ENCODE measurements at regions not wholly inside any gene's neighbourhood (a gene's known extent, or its start where the extent isn't known, plus 50 kb on each side); places are given as distances from the start of the nearest gene placed in this dataset.
"Not testable (repeated sequence)": the region's sequence is repeated elsewhere in the genome, so short reads cannot be mapped to it uniquely, and the experiment has no call there.

DNA sequence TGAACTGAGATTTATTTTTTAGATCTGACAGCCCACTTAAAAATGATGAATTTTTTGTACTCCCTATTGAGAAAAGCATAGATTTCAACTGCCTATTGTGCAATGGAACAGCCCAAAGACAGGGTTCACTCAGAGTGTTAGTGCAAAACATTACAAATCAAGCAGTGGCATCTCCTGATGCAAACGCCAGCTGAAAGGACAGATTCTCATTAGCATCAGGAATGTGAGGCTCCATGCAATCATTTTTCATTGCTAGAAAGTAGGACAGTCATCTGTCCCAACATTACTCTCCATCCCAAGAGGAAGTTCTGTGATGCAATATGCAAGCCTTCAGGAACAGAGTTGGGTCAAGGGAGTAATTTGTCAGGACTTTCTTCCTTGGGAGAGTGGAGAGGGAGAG, 215.4 kb downstream of the ATP6V0E2 start:
- intact Hi-C loops (cut with micrococcal nuclease; ENCODE audit: unreplicated experiment); H3K4me1 ChIP-seq (ENCODE audit: control insufficient read depth, insufficient read depth, low read length); H3K4me2 ChIP-seq (ENCODE audit: control insufficient read depth, insufficient read depth); H3K27me3 ChIP-seq (replicated peaks in 1 of 2; ENCODE audit: control insufficient read depth in 2 of 2, insufficient read depth in 2 of 2, low read length in 1 of 2); BruUV-seq (replicated peaks); FAIRE-seq; POLR2A ChIA-PET; RAD21 ChIA-PET (ENCODE audit: unreplicated experiment); H3K4me3 ChIP-seq; CTCF ChIA-PET; H3K9ac ChIP-seq (ENCODE audit: control insufficient read depth, insufficient read depth, low read length); H4K20me1 ChIP-seq (ENCODE audit: control insufficient read depth, insufficient read depth); in situ Hi-C loops (cut with MboI); ATAC-seq; H2AFZ ChIP-seq (ENCODE audit: control insufficient read depth, low read depth, low read length); SMC1A ChIA-PET (ENCODE audit: uncharacterized antibody, unreplicated experiment); H3K36me3 ChIP-seq (ENCODE audit: control insufficient read depth in 2 of 2, insufficient read depth in 2 of 2, low read length in 1 of 2); H3K79me2 ChIP-seq (ENCODE audit: control insufficient read depth, insufficient read depth, low read length); H3K9me3 ChIP-seq (replicated peaks; ENCODE audit: control insufficient read depth, insufficient read depth, low read length); DNase-seq (ENCODE audit: low read depth, low spot score); H3K27ac ChIP-seq (ENCODE audit: control insufficient read depth, insufficient read depth): not testable (repeated sequence)
- 0% methylated on average over 1 of the region's 1 CpG for WGBS (ENCODE audit: insufficient coverage, insufficient replicate concordance, low lambda C conversion rate, missing lambda C conversion rate)

DNA sequence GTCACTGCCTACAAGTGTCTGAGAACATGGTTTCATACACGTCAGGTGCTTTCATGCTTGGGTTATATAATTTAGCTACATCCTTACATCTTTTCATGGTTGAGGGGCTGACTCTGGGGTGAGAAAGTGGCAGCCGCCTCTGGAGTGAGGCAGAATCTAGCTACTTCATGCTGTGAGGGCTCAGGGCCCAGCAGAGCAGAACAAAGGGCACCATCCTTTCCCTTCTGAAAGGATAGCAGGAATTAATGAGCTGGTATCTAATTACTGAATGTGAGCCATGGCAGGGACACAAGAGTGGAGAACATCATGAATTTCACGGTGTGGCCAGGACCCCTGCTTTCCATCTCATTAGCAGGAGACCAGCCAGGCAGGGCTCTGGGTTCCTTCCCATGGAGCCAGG, 217.0 kb downstream of the ATP6V0E2 start:
- ATAC-seq; H3K4me2 ChIP-seq (ENCODE audit: control insufficient read depth, insufficient read depth); H3K79me2 ChIP-seq (ENCODE audit: control insufficient read depth, insufficient read depth, low read length); H3K36me3 ChIP-seq (ENCODE audit: control insufficient read depth in 2 of 2, insufficient read depth in 2 of 2, low read length in 1 of 2); CTCF ChIA-PET; H3K4me3 ChIP-seq; H3K27ac ChIP-seq (ENCODE audit: control insufficient read depth, insufficient read depth); H3K27me3 ChIP-seq (replicated peaks in 1 of 2; ENCODE audit: control insufficient read depth in 2 of 2, insufficient read depth in 2 of 2, low read length in 1 of 2); H4K20me1 ChIP-seq (ENCODE audit: control insufficient read depth, insufficient read depth); H3K9me3 ChIP-seq (replicated peaks; ENCODE audit: control insufficient read depth, insufficient read depth, low read length); DNase-seq (ENCODE audit: low read depth, low spot score); H3K4me1 ChIP-seq (ENCODE audit: control insufficient read depth, insufficient read depth, low read length); in situ Hi-C loops (cut with MboI); BruUV-seq (replicated peaks); intact Hi-C loops (cut with micrococcal nuclease; ENCODE audit: unreplicated experiment); FAIRE-seq; SMC1A ChIA-PET (ENCODE audit: uncharacterized antibody, unreplicated experiment); H2AFZ ChIP-seq (ENCODE audit: control insufficient read depth, low read depth, low read length); H3K9ac ChIP-seq (ENCODE audit: control insufficient read depth, insufficient read depth, low read length); POLR2A ChIA-PET; RAD21 ChIA-PET (ENCODE audit: unreplicated experiment): not testable (repeated sequence)
- 27% methylated on average over 3 of the region's 3 CpGs for WGBS (ENCODE audit: insufficient coverage, insufficient replicate concordance, low lambda C conversion rate, missing lambda C conversion rate)

DNA sequence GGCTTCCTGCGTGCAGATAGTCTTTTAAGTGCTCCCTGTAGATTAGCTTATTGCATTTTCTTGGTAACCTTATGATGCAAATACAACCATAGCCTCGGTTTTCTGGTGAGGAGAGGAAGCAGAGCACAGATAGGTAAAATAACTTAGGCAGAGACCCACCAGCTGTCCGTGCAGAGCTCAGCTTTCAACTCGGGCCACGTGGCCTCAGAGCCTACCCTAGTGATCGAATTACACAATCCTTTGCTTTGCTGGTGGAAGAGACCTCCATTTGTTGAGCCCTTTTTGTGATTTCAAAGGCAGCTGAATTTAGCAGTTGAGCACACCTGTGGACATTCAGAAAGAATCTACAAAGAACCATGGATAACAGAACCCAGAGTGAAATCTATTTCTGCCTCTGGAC, 220.1 kb downstream of the ATP6V0E2 start:
- RAD21 ChIA-PET (ENCODE audit: unreplicated experiment); SMC1A ChIA-PET (ENCODE audit: uncharacterized antibody, unreplicated experiment); H3K4me3 ChIP-seq; DNase-seq (ENCODE audit: low read depth, low spot score); H3K36me3 ChIP-seq (ENCODE audit: control insufficient read depth in 2 of 2, insufficient read depth in 2 of 2, low read length in 1 of 2); H3K27ac ChIP-seq (ENCODE audit: control insufficient read depth, insufficient read depth); H3K27me3 ChIP-seq (replicated peaks in 1 of 2; ENCODE audit: control insufficient read depth in 2 of 2, insufficient read depth in 2 of 2, low read length in 1 of 2); H4K20me1 ChIP-seq (ENCODE audit: control insufficient read depth, insufficient read depth); POLR2A ChIA-PET; H3K4me1 ChIP-seq (ENCODE audit: control insufficient read depth, insufficient read depth, low read length); H3K79me2 ChIP-seq (ENCODE audit: control insufficient read depth, insufficient read depth, low read length); H3K4me2 ChIP-seq (ENCODE audit: control insufficient read depth, insufficient read depth); H3K9me3 ChIP-seq (replicated peaks; ENCODE audit: control insufficient read depth, insufficient read depth, low read length); ATAC-seq; CTCF ChIA-PET; FAIRE-seq; intact Hi-C loops (cut with micrococcal nuclease; ENCODE audit: unreplicated experiment); H3K9ac ChIP-seq (ENCODE audit: control insufficient read depth, insufficient read depth, low read length); H2AFZ ChIP-seq (ENCODE audit: control insufficient read depth, low read depth, low read length); BruUV-seq (replicated peaks); in situ Hi-C loops (cut with MboI): not testable (repeated sequence)
- WGBS (ENCODE audit: insufficient coverage, insufficient replicate concordance, low lambda C conversion rate, missing lambda C conversion rate): 42% methylated on average over 6 of the region's 6 CpGs

DNA sequence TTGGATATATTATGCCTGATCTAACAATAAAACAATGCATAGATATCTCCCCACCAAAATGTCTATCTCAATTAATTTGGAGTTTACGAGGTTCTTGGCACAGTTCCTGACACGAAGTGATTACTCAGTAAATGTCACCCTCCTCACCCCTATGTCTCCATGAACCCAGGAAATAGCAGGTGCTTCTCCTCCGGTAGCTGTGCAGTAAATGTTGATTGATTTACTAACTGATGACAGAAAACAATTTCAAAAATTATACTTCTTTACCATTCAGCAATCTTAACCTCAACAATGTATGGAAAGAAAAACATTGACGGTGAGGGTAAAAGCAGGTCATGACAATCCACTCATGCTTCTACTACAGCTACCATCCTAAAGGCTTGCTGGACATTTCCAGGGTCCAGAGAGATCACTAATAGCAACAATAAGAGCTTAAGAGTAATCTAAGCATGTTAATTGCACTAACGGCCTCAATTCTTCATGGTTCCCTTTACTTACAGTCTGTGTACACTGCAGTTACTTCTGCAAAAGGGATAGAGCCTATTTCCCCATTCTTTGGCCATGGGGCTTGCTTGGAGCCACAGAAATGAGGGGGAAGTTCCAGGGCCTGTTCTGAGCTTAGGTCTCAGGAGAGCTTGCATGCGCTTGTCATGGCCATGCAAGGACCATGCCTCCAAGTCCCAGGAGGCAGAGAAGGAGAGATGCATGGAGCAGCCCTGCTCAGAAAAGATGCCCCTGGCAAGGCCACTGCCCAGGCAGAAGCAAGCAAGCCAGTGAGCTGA, 222.6 kb downstream of the ATP6V0E2 start:
- intact Hi-C loops (cut with micrococcal nuclease; ENCODE audit: unreplicated experiment); SMC1A ChIA-PET (ENCODE audit: uncharacterized antibody, unreplicated experiment); H3K4me2 ChIP-seq (ENCODE audit: control insufficient read depth, insufficient read depth); H4K20me1 ChIP-seq (ENCODE audit: control insufficient read depth, insufficient read depth); H3K9ac ChIP-seq (ENCODE audit: control insufficient read depth, insufficient read depth, low read length); BruUV-seq (replicated peaks); H3K79me2 ChIP-seq (ENCODE audit: control insufficient read depth, insufficient read depth, low read length); CTCF ChIA-PET; H3K27me3 ChIP-seq (replicated peaks in 1 of 2; ENCODE audit: control insufficient read depth in 2 of 2, insufficient read depth in 2 of 2, low read length in 1 of 2); H3K9me3 ChIP-seq (replicated peaks; ENCODE audit: control insufficient read depth, insufficient read depth, low read length); POLR2A ChIA-PET; in situ Hi-C loops (cut with MboI); FAIRE-seq; H3K4me1 ChIP-seq (ENCODE audit: control insufficient read depth, insufficient read depth, low read length); H3K27ac ChIP-seq (ENCODE audit: control insufficient read depth, insufficient read depth); H2AFZ ChIP-seq (ENCODE audit: control insufficient read depth, low read depth, low read length); ATAC-seq; H3K4me3 ChIP-seq; RAD21 ChIA-PET (ENCODE audit: unreplicated experiment); DNase-seq (ENCODE audit: low read depth, low spot score); H3K36me3 ChIP-seq (ENCODE audit: control insufficient read depth in 2 of 2, insufficient read depth in 2 of 2, low read length in 1 of 2): not testable (repeated sequence)
- WGBS (ENCODE audit: insufficient coverage, insufficient replicate concordance, low lambda C conversion rate, missing lambda C conversion rate): 35% methylated on average over 6 of the region's 6 CpGs
